Stomach (tissue), 8 donors: ENCODE measurements at regions not wholly inside any gene's neighbourhood (a gene's known extent, or its start where the extent isn't known, plus 50 kb on each side); places are given as distances from the start of the nearest gene placed in this dataset.

Experiments
- DNase-seq, 2 donors: peaks; one replicate each; pipeline versions ENCODE4 v3.0.0 to v3.0.0-alpha.2; 2013 to 2019
- H3K27ac ChIP-seq, 5 donors: fragments of 200-600 bp in 4 of 5; sonication (generic) in 4 of 5; one replicate each; pipeline ENCODE4 v1.5.1; 2013 to 2019; ENCODE audit warnings: mild to moderate bottlenecking in 1 of 5, moderate library complexity in 1 of 5
- H3K27me3 ChIP-seq, 3 donors: fragments of 200-600 bp; sonication (generic); one replicate each; pipeline ENCODE4 v1.5.1; 2017 to 2019; ENCODE audit warnings: mixed run types in 1 of 3
- H3K36me3 ChIP-seq, 4 donors: fragments of 200-600 bp; sonication (generic); 1 replicate in 3 of 4; 2 replicates in 1 of 4; pipeline ENCODE4 v1.5.1; 2016 to 2019
- H3K4me1 ChIP-seq, 4 donors: fragments of 200-600 bp; sonication (generic); one replicate each; pipeline ENCODE4 v1.5.1; 2016 to 2019
- H3K4me3 ChIP-seq, 4 donors: fragments of 200-600 bp; sonication (generic) in 3 of 4; one replicate each; pipeline ENCODE4 v1.5.1; 2016 to 2019; ENCODE audit warnings: mild to moderate bottlenecking in 1 of 4
- H3K9me3 ChIP-seq, 4 donors: fragments of 200-600 bp; sonication (generic); one replicate each; pipeline ENCODE4 v1.5.1; 2016 to 2019
- EP300 ChIP-seq: sonication (generic); formaldehyde crosslinking; IDR thresholded peaks from one replicate; pipeline ENCODE4 v1.6.1; 2017; ENCODE audit warnings: antibody characterized with exemption
- POLR2A ChIP-seq, 4 donors: fragments of 450-650 bp; IDR thresholded peaks; one replicate each; pipeline ENCODE4 v1.6.1; 2016; ENCODE audit warnings: antibody characterized with exemption in 4 of 4, control low read depth in 2 of 4, mild to moderate bottlenecking in 1 of 4, moderate library complexity in 1 of 4
- POLR2AphosphoS5 ChIP-seq, 3 donors: sonication (generic); formaldehyde crosslinking; IDR thresholded peaks; one replicate each; pipeline ENCODE4 v1.6.1; 2016; ENCODE audit warnings: antibody characterized with exemption in 3 of 3
- WGBS, 5 donors: extraction: QIAGEN DNeasy Blood & Tissue Kit in 3 of 5; methylation state at CpG; one replicate each; pipeline versions ENCODE4 v1.1.5 to v1.1.7; 2013 to 2018; 5-methylcytosine and 5-hydroxymethylcytosine counted together
- intact Hi-C: fragments of 100-400 bp; cut with DNase I; formaldehyde crosslinking; loops from one replicate; pipeline ENCODE4 v1.15.1; 2023; ENCODE audit warnings: low total_unique reads
- TF ChIP-seq, protein P1 (sequence below), 7 experiments: fragments of 450-650 bp in 4 of 7; fragments of 200-600 bp in 3 of 7; sonication (generic) in 3 of 7; IDR thresholded peaks; one replicate each; pipeline ENCODE4 v1.5.1; 2016 to 2019; ENCODE audit warnings: antibody characterized with exemption in 7 of 7, control low read depth in 2 of 7, mild to moderate bottlenecking in 1 of 7
- donor health status: healthy with polysubstance abuse.
- donor health status: Bipolar disorder and iron deficiency.
- donor health status: healthy.

DNA sequence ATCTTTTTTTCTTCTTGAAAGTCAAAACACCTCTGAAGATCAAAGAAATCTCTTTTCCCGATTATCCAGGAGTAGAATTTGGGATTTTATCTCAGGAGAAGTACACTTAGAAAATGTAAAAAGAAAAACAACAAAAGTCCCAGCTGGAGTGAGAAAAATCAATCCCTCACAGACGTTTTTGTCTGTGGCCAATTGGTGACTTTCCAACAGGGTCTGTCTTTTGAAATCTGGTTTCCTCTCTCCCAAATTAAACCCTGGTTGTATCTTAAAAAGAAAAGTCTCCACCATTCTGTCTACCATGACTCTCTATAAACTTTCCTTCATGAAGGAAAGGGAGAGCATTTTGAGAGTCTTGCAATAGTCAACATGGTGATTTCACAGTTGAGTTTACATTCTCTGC, 88.1 kb downstream of the DACT1 start:
- Histone ChIP-seq H3K36me3 (no peaks in the 10 kb centered on the region), H3K27ac (no peak overlapping the region), H3K9me3 (no peaks in the 10 kb centered on the region), H3K4me3 (no peak overlapping the region), H3K27me3 (no peaks in the 10 kb centered on the region), H3K4me1 (peaks cover 0 to 3% (median 0%) of the 10 kb centered on the region in 4 donors)
- TF ChIP-seq, protein P1, sequence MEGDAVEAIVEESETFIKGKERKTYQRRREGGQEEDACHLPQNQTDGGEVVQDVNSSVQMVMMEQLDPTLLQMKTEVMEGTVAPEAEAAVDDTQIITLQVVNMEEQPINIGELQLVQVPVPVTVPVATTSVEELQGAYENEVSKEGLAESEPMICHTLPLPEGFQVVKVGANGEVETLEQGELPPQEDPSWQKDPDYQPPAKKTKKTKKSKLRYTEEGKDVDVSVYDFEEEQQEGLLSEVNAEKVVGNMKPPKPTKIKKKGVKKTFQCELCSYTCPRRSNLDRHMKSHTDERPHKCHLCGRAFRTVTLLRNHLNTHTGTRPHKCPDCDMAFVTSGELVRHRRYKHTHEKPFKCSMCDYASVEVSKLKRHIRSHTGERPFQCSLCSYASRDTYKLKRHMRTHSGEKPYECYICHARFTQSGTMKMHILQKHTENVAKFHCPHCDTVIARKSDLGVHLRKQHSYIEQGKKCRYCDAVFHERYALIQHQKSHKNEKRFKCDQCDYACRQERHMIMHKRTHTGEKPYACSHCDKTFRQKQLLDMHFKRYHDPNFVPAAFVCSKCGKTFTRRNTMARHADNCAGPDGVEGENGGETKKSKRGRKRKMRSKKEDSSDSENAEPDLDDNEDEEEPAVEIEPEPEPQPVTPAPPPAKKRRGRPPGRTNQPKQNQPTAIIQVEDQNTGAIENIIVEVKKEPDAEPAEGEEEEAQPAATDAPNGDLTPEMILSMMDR (IDR thresholded peaks at IDR 0.05): no peak
- no peak for TF ChIP-seq POLR2AphosphoS5 (IDR thresholded peaks at IDR 0.05)
- DNase-seq: no peak
- intact Hi-C loops: no loop called here
- 19 to 40% (median 34%) methylated on average over 2 of the region's 2 CpGs for WGBS, 5 donors

DNA sequence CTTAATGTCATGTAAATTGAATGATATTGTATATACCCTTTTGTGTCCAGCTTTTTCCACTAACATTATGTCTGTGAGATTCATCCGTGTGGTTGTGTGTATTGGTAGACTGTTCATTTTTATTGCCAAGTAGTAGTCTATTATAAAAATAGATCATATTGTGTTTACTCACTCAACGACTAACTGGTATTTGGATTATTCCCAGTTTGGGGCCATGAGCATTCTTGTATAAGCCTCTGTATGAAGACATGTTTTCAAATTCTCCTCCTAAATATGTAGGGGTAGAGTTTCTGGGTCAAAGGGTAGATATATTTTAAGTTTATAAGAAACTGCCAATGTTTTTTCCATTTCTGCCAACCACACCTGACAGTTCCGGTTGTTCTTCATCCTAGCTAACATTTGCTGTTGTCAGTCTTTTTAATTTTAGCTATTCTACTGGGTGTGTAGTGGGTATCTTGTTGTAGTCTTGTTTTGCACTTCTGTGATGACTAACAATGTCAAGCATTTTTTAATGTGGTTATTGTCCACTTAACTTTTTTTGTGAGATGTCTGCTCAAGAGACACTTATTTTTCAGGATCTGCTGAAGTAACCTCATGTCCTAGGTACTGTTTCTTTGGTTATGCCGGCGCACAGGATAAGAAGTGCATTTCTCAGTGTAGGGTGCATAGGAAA, 93.2 kb downstream of the DACT1 start:
- H3K27me3 ChIP-seq: no peaks in the 10 kb centered on the region
- TF ChIP-seq POLR2AphosphoS5 (IDR thresholded peaks at IDR 0.05): no peak
- TF ChIP-seq, protein P1 (IDR thresholded peaks at IDR 0.05): no peak
- no peaks in the 10 kb centered on the region for H3K9me3 ChIP-seq
- H3K36me3 ChIP-seq: no peaks in the 10 kb centered on the region
- H3K4me3 ChIP-seq: no peak overlapping the region
- intact Hi-C loops: no loop called here
- DNase-seq: no peak
- WGBS, 5 donors: 57 to 66% (median 61%) methylated on average over 5 of the region's 5 CpGs
- H3K4me1 ChIP-seq: peaks cover 0 to 12% (median 2%) of the 10 kb centered on the region in 4 donors
- peak overlapping the region in 2 of 5 donors; percentile 47 to 50 for H3K27ac ChIP-seq

DNA sequence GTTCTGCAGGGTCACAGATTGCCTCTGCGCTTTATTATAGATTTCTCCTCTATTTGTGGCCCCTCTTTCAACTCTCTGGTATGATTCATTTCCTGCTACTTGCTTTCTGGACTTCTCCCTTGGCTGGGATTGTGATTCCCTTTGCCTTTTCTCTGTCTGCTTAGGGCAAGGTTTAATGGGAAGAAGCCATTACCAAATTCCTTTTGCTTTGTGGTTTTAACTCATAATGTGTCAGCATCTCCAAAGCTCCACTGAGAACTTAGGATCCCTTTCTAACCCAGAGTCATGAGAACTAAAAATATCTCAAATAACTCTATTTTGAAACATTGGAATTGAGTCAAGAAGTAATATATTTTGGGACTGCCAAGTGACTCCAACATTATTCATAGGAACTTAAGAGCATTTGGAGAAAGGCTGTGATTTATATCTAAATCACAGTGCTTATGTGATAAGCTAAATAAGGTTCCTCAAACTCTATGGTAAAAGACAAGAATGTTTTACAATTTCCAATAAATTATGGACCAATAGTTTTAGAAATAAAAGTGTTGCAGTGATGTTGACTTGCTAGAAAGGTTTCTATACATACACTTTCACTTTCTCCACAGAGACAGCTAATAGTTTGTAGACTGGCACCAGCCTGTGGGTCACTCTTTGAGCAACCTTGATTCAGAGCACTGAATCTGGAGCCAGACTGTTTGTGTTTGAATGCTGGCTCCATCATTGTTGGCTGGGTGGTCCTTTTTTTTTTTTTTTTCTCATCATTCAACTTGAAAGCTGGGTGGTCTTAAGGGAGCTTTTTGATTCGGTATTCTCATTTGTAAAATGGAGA, 93.9 kb downstream of the DACT1 start:
- intact Hi-C loops: no loop called here
- H3K4me3 ChIP-seq: no peak overlapping the region
- H3K27ac ChIP-seq: peak overlapping the region in 2 of 5 donors; percentile 47 to 50
- TF ChIP-seq POLR2AphosphoS5 (IDR thresholded peaks at IDR 0.05) (peak in 1 of 3 donors; percentile 55), POLR2A (IDR thresholded peaks at IDR 0.05) (no peak)
- 56 to 74% (median 70%) methylated on average over 2 of the region's 2 CpGs for WGBS, 5 donors
- no peaks in the 10 kb centered on the region for H3K9me3 ChIP-seq
- H3K4me1 ChIP-seq: peaks cover 0 to 12% (median 2%) of the 10 kb centered on the region in 4 donors
- H3K36me3 ChIP-seq: no peaks in the 10 kb centered on the region
- H3K27me3 ChIP-seq: no peaks in the 10 kb centered on the region
- peak in 1 of 2 donors; percentile 52 for DNase-seq

DNA sequence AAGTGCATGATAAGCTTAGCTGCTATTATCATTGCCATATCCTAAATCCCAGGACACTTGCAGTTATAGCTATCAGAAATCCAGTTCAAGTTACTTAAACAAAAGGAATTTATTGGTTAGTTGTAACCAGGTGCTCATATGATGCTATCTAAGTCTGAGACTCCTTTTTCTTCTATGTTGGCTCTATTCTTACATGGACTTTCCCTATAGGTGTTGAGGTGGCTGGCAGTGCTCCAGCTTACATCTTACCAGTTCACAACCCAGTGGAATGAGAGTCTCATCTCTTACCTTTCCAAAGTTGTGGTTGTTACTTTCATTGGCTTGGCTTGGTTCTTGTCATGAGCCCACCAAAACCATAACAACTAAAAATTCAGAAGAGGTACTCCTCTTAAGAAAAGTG, 94.6 kb downstream of the DACT1 start:
- intact Hi-C loops: no loop called here
- TF ChIP-seq POLR2AphosphoS5 (IDR thresholded peaks at IDR 0.05) (no peak), EP300 (no peak), POLR2A (IDR thresholded peaks at IDR 0.05) (no peak)
- TF ChIP-seq, protein P1 (IDR thresholded peaks at IDR 0.05): no peak

More for the DNA sequence above, 94.6 kb downstream of the DACT1 start:
- H3K4me3 ChIP-seq: no peak overlapping the region
- no peaks in the 10 kb centered on the region for H3K36me3 ChIP-seq
- H3K9me3 ChIP-seq: no peaks in the 10 kb centered on the region
- peaks cover 0 to 12% (median 2%) of the 10 kb centered on the region in 4 donors for H3K4me1 ChIP-seq
- DNase-seq: no peak
- no peak overlapping the region for H3K27ac ChIP-seq
- H3K27me3 ChIP-seq: no peaks in the 10 kb centered on the region
